ENCODE measurements at regions not wholly inside any gene's neighbourhood (a gene's known extent, or its start where the extent isn't known, plus 50 kb on each side); places are given as distances from the start of the nearest gene placed in this dataset.

GRCh38 chr7:93015101-93015778, 102.5 kb downstream of the SAMD9 start:
- FAIRE-seq = no peak

- no peak for FAIRE-seq
These were observed 103.4 kb downstream of the SAMD9 start for GRCh38 chr7:93014410-93014809.

- FAIRE-seq = no peak
These were observed 104.2 kb downstream of the SAMD9 start for GRCh38 chr7:93013446-93014061.

GRCh38 chr7:93011351-93012294, 106.2 kb downstream of the SAMD9 start:
- FAIRE-seq = no peak

- FAIRE-seq = no peak
These were observed 108.9 kb downstream of the SAMD9 start for GRCh38 chr7:93008833-93009232.

- no peak for FAIRE-seq
These were observed 111.2 kb downstream of the SAMD9 start for GRCh38 chr7:93006480-93007095.

- no peak for FAIRE-seq
These were observed 112.9 kb downstream of the SAMD9 start for GRCh38 chr7:93004906-93005305.

- no peak for FAIRE-seq
These were observed 120.1 kb downstream of the SAMD9 start for GRCh38 chr7:92997719-92998118.

GRCh38 chr7:92997152-92997551, 120.6 kb downstream of the SAMD9 start:
- FAIRE-seq = no peak

- no peak for FAIRE-seq
These were observed 122.9 kb downstream of the SAMD9 start for GRCh38 chr7:92994901-92995300.

- no peak for FAIRE-seq
These were observed 124.8 kb downstream of the SAMD9 start for GRCh38 chr7:92992932-92993331.

GRCh38 chr7:92992483-92992882, 125.3 kb downstream of the SAMD9 start:
- no peak for FAIRE-seq

- FAIRE-seq = peak; percentile 57
These were observed 126.6 kb downstream of the SAMD9 start for GRCh38 chr7:92991190-92991589.

GRCh38 chr7:92988941-92989545, 128.7 kb downstream of the SAMD9 start:
- FAIRE-seq = no peak

- no peak for FAIRE-seq
These were observed 129.7 kb downstream of the SAMD9 start for GRCh38 chr7:92988051-92988450.

GRCh38 chr7:92987538-92987937, 130.2 kb downstream of the SAMD9 start:
- FAIRE-seq = no peak

GRCh38 chr7:92987095-92987494, 130.7 kb downstream of the SAMD9 start:
- no peak for FAIRE-seq

GRCh38 chr7:92982928-92983327, 134.9 kb downstream of the SAMD9 start:
- no peak for FAIRE-seq

GRCh38 chr7:92976931-92977330, 140.6 kb upstream of the CDK6 start:
- FAIRE-seq = peak; percentile 54

- FAIRE-seq = no peak
These were observed 137.6 kb upstream of the CDK6 start for GRCh38 chr7:92973974-92974373.

GRCh38 chr7:92973293-92973731, 136.9 kb upstream of the CDK6 start:
- no peak for FAIRE-seq

- FAIRE-seq = no peak
These were observed 136.1 kb upstream of the CDK6 start for GRCh38 chr7:92972441-92972840.

- FAIRE-seq = no peak
These were observed 132.7 kb upstream of the CDK6 start for GRCh38 chr7:92969061-92969460.

All from A204.1 (cell line).